K562 (cell line): ENCODE measurements at regions not wholly inside any gene's neighbourhood (a gene's known extent, or its start where the extent isn't known, plus 50 kb on each side); places are given as distances from the start of the nearest gene placed in this dataset.

Experiments
- GTF3C2 ChIP-seq: IDR thresholded peaks from 3 replicates; pipeline ENCODE4 v1.6.1; 2011; ENCODE audit warnings: borderline replicate concordance, mild to moderate bottlenecking, moderate library complexity; ENCODE audit not compliant: insufficient read length; ENCODE audit errors: extremely low read depth
- JUNB ChIP-seq: fragments of 450-650 bp; formaldehyde crosslinking; conservative IDR thresholded peaks from 2 replicates; pipeline ENCODE4 v1.4.0; 2020; ENCODE audit warnings: mild to moderate bottlenecking
- LEF1 ChIP-seq: fragments of 450-650 bp; IDR thresholded peaks from 2 replicates; pipeline ENCODE4 v1.6.1; 2016; ENCODE audit warnings: mild to moderate bottlenecking
- MAFK ChIP-seq: IDR thresholded peaks from 2 replicates; pipeline ENCODE4 v1.6.1; 2011; ENCODE audit warnings: low read length, improper control_type of control experiment
- NR1H2 ChIP-seq: sonication (generic); formaldehyde crosslinking; IDR thresholded peaks from 2 replicates; pipeline ENCODE4 v1.4.0; 2020; ENCODE audit warnings: mild to moderate bottlenecking, missing genetic modification reagents
- POLR2A ChIP-seq: fragments of 450-650 bp; conservative IDR thresholded peaks from 2 replicates; pipeline ENCODE4 v1.6.1; 2016
- RBM15 ChIP-seq: fragments of 200-400 bp; formaldehyde crosslinking; IDR thresholded peaks from 2 replicates; pipeline ENCODE4 v1.6.1; 2018; ENCODE audit warnings: mild to moderate bottlenecking, low read length, moderate library complexity; ENCODE audit not compliant: insufficient read depth
- RBM39 ChIP-seq: fragments of 200-400 bp; formaldehyde crosslinking; optimal IDR thresholded peaks from 2 replicates; pipeline ENCODE3; 2018; ENCODE audit warnings: low read depth, low read length
- SETDB1 ChIP-seq: IDR thresholded peaks from one replicate; pipeline ENCODE4 v1.6.1; 2012; ENCODE audit warnings: low read length, control low read depth, inconsistent platforms
- SRSF9 ChIP-seq: fragments of 200-400 bp; formaldehyde crosslinking; IDR thresholded peaks from 2 replicates; pipeline ENCODE4 v1.6.1; 2017; ENCODE audit warnings: low read depth, low read length, borderline replicate concordance
- TF ChIP-seq, protein P1 (sequence below), 3 experiments: fragments of 200-800 bp in 1 of 3; fragments of 250-450 bp in 1 of 3; fragments of 450-650 bp in 1 of 3; sonication (Bioruptor Pico) in 1 of 3; sonication (Bioruptor generic) in 1 of 3; formaldehyde crosslinking in 1 of 3; IDR thresholded peaks; 2 replicates each; pipeline versions ENCODE4 v1.6.1 to v1.8.0; 2016 to 2022; ENCODE audit warnings: mild to moderate bottlenecking in 2 of 3, missing genetic modification characterization in 2 of 3, missing compliant biosample characterization in 1 of 3, moderate library complexity in 1 of 3
- TF ChIP-seq, protein P2 (sequence below), 3 experiments: IDR thresholded peaks in 2 of 3; conservative IDR thresholded peaks in 1 of 3; 2 replicates each; pipeline ENCODE4 v1.5.1; 2011 to 2012; ENCODE audit warnings: low read length in 3 of 3, mild to moderate bottlenecking in 3 of 3, control low read depth in 2 of 3, improper control_type of control experiment in 1 of 3, inconsistent platforms in 1 of 3, low read depth in 1 of 3, mixed read lengths in 1 of 3, moderate library complexity in 1 of 3; ENCODE audit not compliant: insufficient read depth in 2 of 3

DNA sequence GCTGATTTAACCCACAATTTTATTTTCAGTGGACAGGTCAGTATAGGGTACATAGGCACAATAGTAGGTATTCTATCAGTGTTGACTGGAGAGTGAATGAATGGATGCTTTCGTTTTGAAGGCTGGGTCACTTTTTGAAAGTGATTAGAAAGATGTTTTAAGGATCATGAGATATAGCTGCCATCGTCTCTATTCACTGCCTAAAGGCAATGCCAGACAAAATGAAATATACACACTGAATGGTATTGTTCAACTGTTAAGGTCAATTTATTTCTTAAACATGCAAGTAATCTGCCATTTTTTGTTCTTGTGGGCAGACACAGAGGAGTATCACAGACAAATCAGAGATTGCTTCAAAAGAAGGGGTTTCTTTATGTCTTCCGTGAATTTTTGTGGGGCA is 395.3 kb downstream of the VGLL3 start:
- TF ChIP-seq RBM15 (no peak), GTF3C2 (no peak), JUNB (CRISPR knock-in tag) (no peak), RBM39 (no peak), MAFK (no peak), SRSF9 (no peak), SETDB1 (no peak), NR1H2 (CRISPR knock-in tag) (no peak), POLR2A (no peak), LEF1 (no peak)
- TF ChIP-seq, protein P1, sequence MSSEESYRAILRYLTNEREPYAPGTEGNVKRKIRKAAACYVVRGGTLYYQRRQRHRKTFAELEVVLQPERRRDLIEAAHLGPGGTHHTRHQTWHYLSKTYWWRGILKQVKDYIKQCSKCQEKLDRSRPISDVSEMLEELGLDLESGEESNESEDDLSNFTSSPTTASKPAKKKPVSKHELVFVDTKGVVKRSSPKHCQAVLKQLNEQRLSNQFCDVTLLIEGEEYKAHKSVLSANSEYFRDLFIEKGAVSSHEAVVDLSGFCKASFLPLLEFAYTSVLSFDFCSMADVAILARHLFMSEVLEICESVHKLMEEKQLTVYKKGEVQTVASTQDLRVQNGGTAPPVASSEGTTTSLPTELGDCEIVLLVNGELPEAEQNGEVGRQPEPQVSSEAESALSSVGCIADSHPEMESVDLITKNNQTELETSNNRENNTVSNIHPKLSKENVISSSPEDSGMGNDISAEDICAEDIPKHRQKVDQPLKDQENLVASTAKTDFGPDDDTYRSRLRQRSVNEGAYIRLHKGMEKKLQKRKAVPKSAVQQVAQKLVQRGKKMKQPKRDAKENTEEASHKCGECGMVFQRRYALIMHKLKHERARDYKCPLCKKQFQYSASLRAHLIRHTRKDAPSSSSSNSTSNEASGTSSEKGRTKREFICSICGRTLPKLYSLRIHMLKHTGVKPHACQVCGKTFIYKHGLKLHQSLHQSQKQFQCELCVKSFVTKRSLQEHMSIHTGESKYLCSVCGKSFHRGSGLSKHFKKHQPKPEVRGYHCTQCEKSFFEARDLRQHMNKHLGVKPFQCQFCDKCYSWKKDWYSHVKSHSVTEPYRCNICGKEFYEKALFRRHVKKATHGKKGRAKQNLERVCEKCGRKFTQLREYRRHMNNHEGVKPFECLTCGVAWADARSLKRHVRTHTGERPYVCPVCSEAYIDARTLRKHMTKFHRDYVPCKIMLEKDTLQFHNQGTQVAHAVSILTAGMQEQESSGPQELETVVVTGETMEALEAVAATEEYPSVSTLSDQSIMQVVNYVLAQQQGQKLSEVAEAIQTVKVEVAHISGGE (CRISPR knock-in tag; IDR thresholded peaks at IDR 0.05) = no peak
- TF ChIP-seq, protein P2, sequence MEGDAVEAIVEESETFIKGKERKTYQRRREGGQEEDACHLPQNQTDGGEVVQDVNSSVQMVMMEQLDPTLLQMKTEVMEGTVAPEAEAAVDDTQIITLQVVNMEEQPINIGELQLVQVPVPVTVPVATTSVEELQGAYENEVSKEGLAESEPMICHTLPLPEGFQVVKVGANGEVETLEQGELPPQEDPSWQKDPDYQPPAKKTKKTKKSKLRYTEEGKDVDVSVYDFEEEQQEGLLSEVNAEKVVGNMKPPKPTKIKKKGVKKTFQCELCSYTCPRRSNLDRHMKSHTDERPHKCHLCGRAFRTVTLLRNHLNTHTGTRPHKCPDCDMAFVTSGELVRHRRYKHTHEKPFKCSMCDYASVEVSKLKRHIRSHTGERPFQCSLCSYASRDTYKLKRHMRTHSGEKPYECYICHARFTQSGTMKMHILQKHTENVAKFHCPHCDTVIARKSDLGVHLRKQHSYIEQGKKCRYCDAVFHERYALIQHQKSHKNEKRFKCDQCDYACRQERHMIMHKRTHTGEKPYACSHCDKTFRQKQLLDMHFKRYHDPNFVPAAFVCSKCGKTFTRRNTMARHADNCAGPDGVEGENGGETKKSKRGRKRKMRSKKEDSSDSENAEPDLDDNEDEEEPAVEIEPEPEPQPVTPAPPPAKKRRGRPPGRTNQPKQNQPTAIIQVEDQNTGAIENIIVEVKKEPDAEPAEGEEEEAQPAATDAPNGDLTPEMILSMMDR (IDR thresholded peaks at IDR 0.05 in 2 of 3, conservative IDR thresholded peaks at IDR 0.05 in 1 of 3; ENCODE audit: insufficient read depth in 2 of 3, low read depth in 1 of 3, low read length in 3 of 3) = no peak
